T-helper 2 cell treated with Interferon-gamma antibody and Interleukin-4, amounts not matched to agents 5 μg/mL and 100 μg/mL, for 36 hours (primary cell): ENCODE measurements at regions not wholly inside any gene's neighbourhood (a gene's known extent, or its start where the extent isn't known, plus 50 kb on each side); places are given as distances from the start of the nearest gene placed in this dataset.

Experiments
- DNase-seq: peaks from one replicate; pipeline ENCODE4 v3.0.0; 2021; ENCODE audit warnings: low spot score
- H3K27ac Mint-ChIP-seq: one replicate; pipeline ENCODE4 v1.8.0; 2021; ENCODE audit warnings: mild to moderate bottlenecking, mixed read lengths
- H3K27me3 Mint-ChIP-seq: one replicate; pipeline ENCODE4 v1.8.0; 2021; ENCODE audit warnings: low read depth, mixed read lengths
- H3K36me3 Mint-ChIP-seq: one replicate; pipeline ENCODE4 v1.8.0; 2021; ENCODE audit warnings: low read depth, mixed read lengths
- H3K4me1 Mint-ChIP-seq: one replicate; pipeline ENCODE4 v1.8.0; 2021; ENCODE audit warnings: low read depth, mixed read lengths
- H3K4me3 Mint-ChIP-seq: one replicate; pipeline ENCODE4 v1.8.0; 2022; ENCODE audit warnings: mild to moderate bottlenecking, moderate library complexity, mixed read lengths
- H3K9me3 Mint-ChIP-seq: one replicate; pipeline ENCODE4 v1.8.0; 2021; ENCODE audit warnings: mixed read lengths

DNA sequence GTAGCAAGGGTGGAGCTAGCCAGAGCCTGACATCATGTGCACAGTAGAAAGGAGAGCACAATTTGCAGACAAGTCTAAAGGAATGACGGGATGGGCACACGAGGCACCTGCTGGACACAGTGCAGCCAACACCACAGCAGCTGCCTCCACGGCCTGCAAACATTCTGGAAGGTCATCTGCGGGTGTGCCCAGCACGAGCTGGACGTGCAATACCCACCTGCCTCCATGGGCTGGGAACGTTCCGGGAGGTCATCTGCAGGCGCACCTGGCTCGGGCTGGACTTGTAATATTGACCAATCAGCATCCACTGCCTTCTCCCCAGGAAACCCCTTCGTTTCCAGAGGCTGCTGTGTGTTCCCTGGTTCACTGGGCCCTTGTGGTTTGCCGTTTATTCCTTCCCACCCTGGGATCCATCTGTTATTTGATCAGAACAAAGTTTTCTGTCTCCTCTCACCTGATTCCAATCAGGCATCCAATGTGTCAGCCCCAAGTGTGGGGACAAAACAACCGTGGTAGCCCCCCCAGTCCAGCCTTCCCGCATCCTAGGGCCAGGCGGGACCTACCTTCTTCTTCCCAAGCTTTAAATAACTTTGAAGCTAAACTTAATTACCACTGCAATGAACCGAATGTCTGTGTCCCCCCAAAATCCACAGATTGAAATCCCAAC, 243.4 kb upstream of the PPP2R2D start:
- no peak overlapping the region for H3K27ac Mint-ChIP-seq
- H3K27me3 Mint-ChIP-seq, result no peaks in the 10 kb centered on the region
- H3K4me1 Mint-ChIP-seq, result no peaks in the 10 kb centered on the region
- no peak overlapping the region for H3K4me3 Mint-ChIP-seq
- H3K9me3 Mint-ChIP-seq, result no peaks in the 10 kb centered on the region
- DNase-seq, result no peak
- no peaks in the 10 kb centered on the region for H3K36me3 Mint-ChIP-seq

DNA sequence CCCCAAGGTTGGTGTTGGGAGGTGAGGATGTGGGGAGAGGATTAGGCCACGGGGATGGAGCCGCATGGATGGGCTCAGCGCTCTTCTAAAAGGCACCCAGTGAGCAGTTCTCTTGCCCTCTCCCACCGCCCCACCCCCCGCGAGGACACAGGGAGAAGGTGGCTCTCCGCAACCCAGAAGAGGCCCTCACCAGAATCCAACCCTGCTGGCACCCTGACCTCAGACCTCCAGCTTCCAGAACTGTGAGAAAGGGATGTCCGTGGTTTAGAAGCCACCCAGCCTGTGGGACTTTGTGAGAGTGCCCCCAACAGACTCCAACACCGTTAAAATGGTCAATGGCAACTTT, 242.8 kb upstream of the PPP2R2D start:
- no peak overlapping the region for H3K27ac Mint-ChIP-seq
- no peaks in the 10 kb centered on the region for H3K27me3 Mint-ChIP-seq
- H3K9me3 Mint-ChIP-seq, result no peaks in the 10 kb centered on the region
- H3K36me3 Mint-ChIP-seq, result no peaks in the 10 kb centered on the region
- H3K4me1 Mint-ChIP-seq, result no peaks in the 10 kb centered on the region
- H3K4me3 Mint-ChIP-seq, result no peak overlapping the region
- no peak for DNase-seq

DNA sequence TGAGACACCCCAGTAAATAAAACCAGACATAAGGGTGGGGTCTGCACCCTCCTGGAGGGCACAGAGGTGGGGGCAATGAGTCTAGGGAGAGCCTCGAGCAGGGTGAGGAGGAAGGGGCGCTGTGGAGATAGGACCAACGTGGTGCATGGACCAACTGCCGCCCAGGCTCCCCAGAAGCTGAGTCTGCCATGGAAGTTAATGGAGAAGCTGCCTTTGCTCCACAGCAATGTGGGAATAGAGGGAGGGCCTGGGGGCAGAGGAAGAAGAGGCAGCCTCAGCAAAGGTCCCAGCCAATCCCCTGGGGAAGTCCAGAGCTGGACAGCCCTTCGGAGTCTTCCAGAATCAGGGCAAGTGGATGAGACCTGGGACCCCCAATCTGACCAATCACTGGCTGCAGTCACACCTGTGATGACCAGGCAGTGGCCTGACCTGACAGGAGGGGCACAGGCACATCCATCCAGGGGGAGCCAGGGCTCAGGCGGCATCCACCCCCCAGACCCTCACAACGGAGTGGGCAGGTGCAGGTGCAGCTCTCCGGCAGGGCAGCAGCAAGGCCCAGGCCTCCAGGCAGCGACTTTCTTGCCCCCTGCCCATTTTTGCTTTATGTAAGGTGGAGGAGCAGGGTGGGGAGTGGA, 242.2 kb upstream of the PPP2R2D start:
- DNase-seq, result no peak
- Mint-ChIP-seq H3K4me1 (no peaks in the 10 kb centered on the region), H3K27ac (no peak overlapping the region), H3K27me3 (no peaks in the 10 kb centered on the region), H3K36me3 (no peaks in the 10 kb centered on the region), H3K9me3 (no peaks in the 10 kb centered on the region), H3K4me3 (no peak overlapping the region)

DNA sequence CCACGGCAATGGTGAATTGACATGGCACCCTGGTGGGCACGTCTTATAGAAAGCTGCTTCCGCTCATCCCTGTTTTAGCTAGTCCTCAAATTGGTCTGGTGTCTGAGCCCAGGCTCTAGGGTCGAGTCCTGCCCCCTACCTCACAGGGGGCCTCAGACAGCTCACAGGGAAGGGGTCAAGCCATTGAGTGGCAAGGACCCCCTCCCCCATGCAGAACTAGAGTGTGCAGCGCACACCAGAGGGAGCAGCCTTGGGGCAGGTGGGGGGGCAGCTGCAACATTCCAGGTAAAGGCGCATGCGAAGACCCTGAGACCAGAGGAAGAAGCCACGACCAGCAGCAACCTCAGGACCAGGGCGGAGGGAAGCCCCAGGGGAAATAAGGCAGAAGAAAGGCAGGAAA, 240.4 kb upstream of the PPP2R2D start:
- Mint-ChIP-seq H3K36me3 (no peaks in the 10 kb centered on the region), H3K27me3 (no peaks in the 10 kb centered on the region), H3K4me1 (no peaks in the 10 kb centered on the region), H3K27ac (no peak overlapping the region), H3K4me3 (no peak overlapping the region), H3K9me3 (no peaks in the 10 kb centered on the region)
- no peak for DNase-seq

DNA sequence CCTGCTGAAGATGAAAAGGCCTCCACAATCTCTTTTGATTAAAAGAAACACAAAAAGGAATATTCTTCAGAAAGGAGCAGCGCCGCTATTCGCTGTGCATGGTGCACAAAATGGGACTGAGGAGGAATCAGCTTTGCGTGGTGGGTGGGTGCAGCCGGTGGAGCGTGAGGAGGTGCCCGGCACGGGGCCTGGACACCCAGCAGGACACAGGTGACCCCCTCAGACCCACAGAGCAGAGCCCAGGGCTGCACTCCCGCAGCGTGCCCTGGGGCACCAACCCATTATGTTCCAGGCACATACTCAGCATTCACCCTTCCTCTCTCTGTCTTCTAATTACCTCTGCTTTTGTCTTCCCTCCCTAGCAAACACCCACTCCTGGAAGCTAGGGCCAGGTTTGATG, 238.0 kb upstream of the PPP2R2D start:
- Mint-ChIP-seq H3K4me3 (no peak overlapping the region), H3K36me3 (no peaks in the 10 kb centered on the region), H3K27me3 (no peaks in the 10 kb centered on the region), H3K9me3 (no peaks in the 10 kb centered on the region), H3K4me1 (no peaks in the 10 kb centered on the region), H3K27ac (no peak overlapping the region)
- DNase-seq, result no peak

DNA sequence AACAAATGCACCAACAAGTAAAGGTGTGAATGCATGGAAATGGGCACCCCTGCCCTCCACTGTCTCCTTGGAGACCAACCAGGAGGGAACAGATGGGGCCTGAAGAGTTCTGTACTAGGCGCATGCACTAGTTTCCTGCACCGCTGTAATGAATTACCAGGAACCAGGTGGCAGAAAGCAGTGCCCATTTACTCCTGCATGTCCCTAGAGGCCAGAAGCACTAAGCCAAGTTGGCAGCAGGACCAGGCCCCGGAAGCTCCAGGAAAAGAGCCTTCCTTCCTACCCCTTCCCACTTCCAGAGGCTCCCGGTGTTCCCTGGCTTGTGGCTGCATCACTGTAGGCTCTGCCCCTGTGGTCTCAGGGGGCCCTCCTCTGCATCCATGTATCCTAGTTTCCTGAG, 237.5 kb upstream of the PPP2R2D start:
- DNase-seq, result no peak
- Mint-ChIP-seq H3K27me3 (no peaks in the 10 kb centered on the region), H3K9me3 (no peaks in the 10 kb centered on the region), H3K4me1 (no peaks in the 10 kb centered on the region), H3K36me3 (no peaks in the 10 kb centered on the region), H3K27ac (no peak overlapping the region), H3K4me3 (no peak overlapping the region)

DNA sequence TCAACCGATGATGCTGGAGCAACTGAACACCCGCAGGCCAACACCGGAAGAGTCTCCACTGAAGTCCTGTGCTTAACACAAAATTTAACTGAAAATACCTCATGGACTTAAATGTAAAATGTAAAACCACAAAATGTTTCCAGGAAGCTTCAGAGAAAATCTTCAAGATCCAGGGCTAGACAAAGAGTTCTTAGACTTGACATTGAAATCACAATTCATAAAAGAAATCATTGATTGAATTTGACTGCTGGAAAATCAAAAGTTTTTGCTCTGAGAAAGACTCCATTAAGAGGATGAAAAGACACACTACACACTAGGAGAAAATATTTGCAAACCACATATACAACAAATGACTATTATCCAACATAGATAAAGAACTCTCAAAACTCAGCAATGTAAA, 234.7 kb upstream of the PPP2R2D start:
- Mint-ChIP-seq H3K4me3 (no peak overlapping the region), H3K27me3 (no peaks in the 10 kb centered on the region), H3K4me1 (no peaks in the 10 kb centered on the region), H3K9me3 (no peaks in the 10 kb centered on the region), H3K27ac (no peak overlapping the region), H3K36me3 (no peaks in the 10 kb centered on the region)
- no peak for DNase-seq

DNA sequence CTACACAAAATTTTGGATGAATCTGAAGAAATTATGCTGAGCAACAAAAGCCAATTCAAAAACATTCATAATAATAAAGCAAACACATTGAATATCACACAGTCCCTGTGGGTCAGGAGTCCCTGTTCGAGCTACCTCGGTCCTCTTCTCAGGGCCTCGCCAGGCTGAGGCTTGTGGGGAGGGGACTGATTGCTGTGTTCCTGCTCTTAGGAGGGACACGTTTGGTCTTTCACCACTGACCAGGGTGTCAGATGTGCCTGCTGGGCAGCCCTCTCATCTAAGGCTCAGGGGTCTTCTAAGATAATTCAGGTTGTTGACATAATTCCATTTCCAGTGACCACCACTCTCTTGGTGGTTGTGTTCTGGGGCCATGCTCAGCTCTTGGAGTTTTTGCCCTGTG, 233.8 kb upstream of the PPP2R2D start:
- Mint-ChIP-seq H3K36me3 (no peaks in the 10 kb centered on the region), H3K27me3 (no peaks in the 10 kb centered on the region), H3K4me3 (no peak overlapping the region), H3K4me1 (no peaks in the 10 kb centered on the region), H3K9me3 (no peaks in the 10 kb centered on the region), H3K27ac (no peak overlapping the region)
- no peak for DNase-seq

DNA sequence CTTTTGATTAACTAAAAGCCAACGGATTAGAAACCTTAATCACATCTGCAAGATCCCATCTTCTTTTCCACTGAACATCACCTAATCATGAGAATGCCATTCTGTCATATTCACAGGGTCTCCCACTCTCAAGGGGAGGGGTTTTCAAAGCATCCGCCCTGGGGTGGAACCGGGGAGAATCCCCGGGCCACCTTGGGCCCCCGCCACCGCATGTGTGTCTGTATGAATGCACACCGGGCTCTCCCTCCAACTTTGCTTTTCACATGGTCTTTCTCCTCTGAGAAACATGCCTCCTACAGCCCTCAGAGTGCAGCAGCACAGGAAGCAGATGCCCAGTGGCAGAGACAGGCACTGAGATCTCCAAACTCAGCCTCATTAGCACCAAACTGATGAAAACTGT, 233.2 kb upstream of the PPP2R2D start:
- no peak overlapping the region for H3K27ac Mint-ChIP-seq
- DNase-seq, result no peak

DNA sequence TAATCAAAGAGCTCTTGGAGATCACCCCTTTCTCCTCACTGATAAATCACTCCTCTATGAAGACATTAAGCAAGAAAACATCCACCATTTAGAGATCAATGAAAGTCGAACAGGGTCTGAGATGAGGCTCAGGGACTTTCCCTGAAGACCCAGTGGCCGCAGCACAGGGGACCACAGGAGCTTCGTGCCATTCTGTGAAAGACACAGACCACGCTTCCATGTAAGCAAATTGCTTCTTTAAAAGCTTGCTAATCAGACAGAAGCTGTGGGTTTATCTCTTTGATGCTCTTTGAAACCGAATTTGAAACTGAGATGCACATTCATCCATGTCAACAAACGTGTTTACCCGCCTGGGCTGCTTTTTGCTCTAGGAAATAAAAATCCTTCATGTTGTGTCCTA, 231.9 kb upstream of the PPP2R2D start:
- Mint-ChIP-seq H3K4me1 (no peaks in the 10 kb centered on the region), H3K9me3 (peaks cover 4% of the 10 kb centered on the region), H3K36me3 (no peaks in the 10 kb centered on the region), H3K27ac (no peak overlapping the region), H3K4me3 (no peak overlapping the region), H3K27me3 (no peaks in the 10 kb centered on the region)
- no peak for DNase-seq

More for the DNA sequence above, 233.2 kb upstream of the PPP2R2D start:
- Mint-ChIP-seq H3K4me3 (no peak overlapping the region), H3K4me1 (no peaks in the 10 kb centered on the region), H3K9me3 (peaks cover 4% of the 10 kb centered on the region), H3K27me3 (no peaks in the 10 kb centered on the region), H3K36me3 (no peaks in the 10 kb centered on the region)

DNA sequence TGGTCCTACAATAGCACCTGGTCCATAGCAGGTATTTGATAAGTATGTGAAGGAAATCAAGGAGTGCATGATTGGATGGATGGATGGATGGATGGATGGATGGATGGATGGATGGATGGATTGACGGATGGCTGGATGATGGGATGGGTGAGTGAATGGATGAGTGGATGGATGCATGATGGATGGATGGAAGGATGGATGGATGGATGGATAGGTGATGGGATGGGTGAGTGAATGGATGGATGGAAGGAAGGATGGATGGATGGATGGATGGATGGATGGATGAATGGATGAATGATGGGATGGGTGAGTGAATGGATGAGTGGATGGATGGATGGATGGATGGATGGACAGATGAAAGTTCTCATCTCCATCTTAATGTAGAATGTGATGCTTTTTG, 231.0 kb upstream of the PPP2R2D start:
- Mint-ChIP-seq H3K4me3 (no peak overlapping the region), H3K27ac (no peak overlapping the region), H3K27me3 (no peaks in the 10 kb centered on the region), H3K36me3 (no peaks in the 10 kb centered on the region), H3K4me1 (no peaks in the 10 kb centered on the region), H3K9me3 (peaks cover 4% of the 10 kb centered on the region)
- no peak for DNase-seq

DNA sequence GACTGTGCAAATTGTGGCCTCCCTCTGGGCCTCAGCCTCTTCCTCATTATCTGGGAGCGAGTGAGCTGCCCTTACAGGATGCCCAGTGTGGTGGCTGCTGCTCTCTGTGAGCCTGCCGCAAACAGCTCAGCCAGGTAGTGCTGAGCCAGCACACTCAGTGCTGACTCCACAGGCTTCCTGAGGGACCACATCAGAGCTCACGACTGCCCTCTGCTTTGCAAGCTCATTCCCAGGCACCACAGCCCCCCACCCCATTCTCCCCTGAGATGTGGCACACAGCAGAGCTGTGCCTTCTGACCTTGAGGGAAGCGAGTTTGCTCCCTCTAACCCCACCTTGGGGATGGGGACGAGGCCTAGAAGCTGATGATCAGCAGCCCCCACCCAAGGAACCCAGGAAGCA, 230.5 kb upstream of the PPP2R2D start:
- H3K27ac Mint-ChIP-seq, result no peak overlapping the region
- no peaks in the 10 kb centered on the region for H3K4me1 Mint-ChIP-seq
- H3K36me3 Mint-ChIP-seq, result no peaks in the 10 kb centered on the region
- no peak for DNase-seq
- H3K4me3 Mint-ChIP-seq, result no peak overlapping the region
- peaks cover 4% of the 10 kb centered on the region for H3K9me3 Mint-ChIP-seq
- H3K27me3 Mint-ChIP-seq, result no peaks in the 10 kb centered on the region

DNA sequence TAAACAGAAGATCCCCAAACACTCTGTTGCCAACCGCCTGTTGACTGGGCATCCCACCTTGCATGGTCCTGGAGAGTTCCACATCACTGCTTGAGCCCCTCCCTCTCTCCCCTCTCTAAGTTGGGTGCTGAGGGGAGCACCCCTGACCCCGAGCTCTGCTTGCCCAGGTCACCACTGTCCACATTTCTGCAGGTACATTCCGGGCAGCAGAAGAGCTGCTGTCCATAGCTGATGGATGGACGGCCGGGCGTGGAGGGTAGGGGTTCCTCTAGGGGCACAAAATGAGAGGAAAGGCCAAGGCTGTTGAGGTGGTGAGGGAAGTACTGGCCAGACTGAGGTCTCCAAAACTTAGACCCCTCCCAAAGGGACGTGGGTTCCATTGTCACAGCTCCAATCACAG, 227.4 kb upstream of the PPP2R2D start:
- H3K27me3 Mint-ChIP-seq, result no peaks in the 10 kb centered on the region
- H3K36me3 Mint-ChIP-seq, result no peaks in the 10 kb centered on the region
- H3K27ac Mint-ChIP-seq, result no peak overlapping the region
- H3K4me3 Mint-ChIP-seq, result no peak overlapping the region
- no peak for DNase-seq
- no peaks in the 10 kb centered on the region for H3K4me1 Mint-ChIP-seq
- peaks cover 4% of the 10 kb centered on the region for H3K9me3 Mint-ChIP-seq

DNA sequence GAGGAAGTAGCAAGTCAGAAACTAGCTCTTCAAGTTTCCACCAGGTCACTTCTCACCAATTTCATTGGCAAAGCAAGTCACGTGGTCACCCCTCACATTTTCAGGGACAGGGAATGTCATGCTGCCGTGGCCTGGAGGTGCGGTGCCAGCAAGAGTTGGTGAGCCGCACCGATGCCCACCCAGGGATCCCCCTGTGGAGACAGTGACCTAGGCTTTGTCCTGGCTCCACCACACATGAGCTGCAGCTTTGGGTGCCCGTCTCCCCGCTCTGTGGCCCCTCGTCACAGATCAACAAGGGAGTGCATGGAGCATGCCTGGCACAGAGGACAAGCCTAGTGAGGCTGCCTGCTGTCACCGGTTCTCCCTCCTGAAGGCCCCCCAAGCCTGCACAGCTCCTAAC, 226.7 kb upstream of the PPP2R2D start:
- Mint-ChIP-seq H3K4me1 (no peaks in the 10 kb centered on the region), H3K27me3 (no peaks in the 10 kb centered on the region), H3K27ac (no peak overlapping the region), H3K9me3 (peaks cover 4% of the 10 kb centered on the region), H3K36me3 (no peaks in the 10 kb centered on the region), H3K4me3 (no peak overlapping the region)
- no peak for DNase-seq

DNA sequence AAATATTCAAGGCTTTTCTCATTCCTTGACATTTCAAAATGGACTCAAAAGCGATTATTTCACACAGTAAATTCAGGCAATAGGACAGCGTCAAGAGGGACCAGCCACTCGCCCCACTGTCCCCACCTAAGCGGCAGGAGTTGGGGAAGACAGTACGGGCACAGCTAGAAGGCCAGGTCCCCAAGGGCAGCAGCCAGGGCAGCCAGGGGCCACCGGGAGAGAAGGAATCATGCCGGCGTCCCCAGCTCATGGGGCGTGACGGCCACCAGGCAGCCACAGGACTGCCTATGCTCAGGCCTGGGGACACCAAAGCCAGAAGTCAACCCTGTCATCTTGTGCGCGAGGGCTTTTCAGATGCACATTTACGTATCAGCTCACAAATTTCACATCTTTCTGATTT, 225.7 kb upstream of the PPP2R2D start:
- Mint-ChIP-seq H3K9me3 (peaks cover 4% of the 10 kb centered on the region), H3K36me3 (no peaks in the 10 kb centered on the region), H3K4me1 (no peaks in the 10 kb centered on the region), H3K27ac (no peak overlapping the region), H3K27me3 (no peaks in the 10 kb centered on the region), H3K4me3 (no peak overlapping the region)
- DNase-seq, result no peak
